GM19043 (cell line): ENCODE measurements at regions not wholly inside any gene's neighbourhood (a gene's known extent, or its start where the extent isn't known, plus 50 kb on each side); places are given as distances from the start of the nearest gene placed in this dataset.

Experiments used
- ATAC-seq: cut with Tn5 transposase; IDR thresholded peaks from one replicate; pipeline ENCODE4 v1.9.1; 2021; ENCODE audit warnings: low read depth; ENCODE audit not compliant: unreplicated experiment

- ATAC-seq = no peak
Measured at GRCh38 chr6:169894377-169894960, 143.0 kb downstream of the ERMARD start.

DNA sequence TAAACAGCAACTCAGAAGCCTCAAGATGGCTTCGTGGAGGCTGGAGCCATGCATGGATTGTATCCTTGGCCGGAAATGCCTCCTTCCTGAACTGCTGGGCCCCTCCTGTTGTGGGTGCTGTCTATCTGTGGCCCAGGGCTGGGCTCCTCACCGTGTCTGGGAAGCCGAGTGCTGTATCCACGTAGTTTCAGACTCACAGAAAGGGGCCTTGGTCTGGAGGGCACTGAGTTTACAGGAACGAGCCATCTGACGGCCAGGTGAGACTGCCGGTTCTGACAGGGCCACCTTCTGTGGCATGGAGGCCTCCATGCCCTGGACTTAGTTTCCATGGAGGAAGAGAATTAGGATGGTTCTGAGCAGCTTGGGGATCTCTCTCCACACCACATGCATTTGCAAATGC, 142.2 kb downstream of the ERMARD start:
- no peak for ATAC-seq

- no peak for ATAC-seq
Measured at GRCh38 chr6:169891846-169892245, 140.4 kb downstream of the ERMARD start.

GRCh38 chr6:169891421-169891820, 140.0 kb downstream of the ERMARD start:
- no peak for ATAC-seq

- no peak for ATAC-seq
Measured at GRCh38 chr6:169890901-169891300, 139.5 kb downstream of the ERMARD start.

- ATAC-seq = no peak
Measured at GRCh38 chr6:169890049-169890448, 138.6 kb downstream of the ERMARD start.

GRCh38 chr6:169887529-169888140, 136.2 kb downstream of the ERMARD start:
- no peak for ATAC-seq

DNA sequence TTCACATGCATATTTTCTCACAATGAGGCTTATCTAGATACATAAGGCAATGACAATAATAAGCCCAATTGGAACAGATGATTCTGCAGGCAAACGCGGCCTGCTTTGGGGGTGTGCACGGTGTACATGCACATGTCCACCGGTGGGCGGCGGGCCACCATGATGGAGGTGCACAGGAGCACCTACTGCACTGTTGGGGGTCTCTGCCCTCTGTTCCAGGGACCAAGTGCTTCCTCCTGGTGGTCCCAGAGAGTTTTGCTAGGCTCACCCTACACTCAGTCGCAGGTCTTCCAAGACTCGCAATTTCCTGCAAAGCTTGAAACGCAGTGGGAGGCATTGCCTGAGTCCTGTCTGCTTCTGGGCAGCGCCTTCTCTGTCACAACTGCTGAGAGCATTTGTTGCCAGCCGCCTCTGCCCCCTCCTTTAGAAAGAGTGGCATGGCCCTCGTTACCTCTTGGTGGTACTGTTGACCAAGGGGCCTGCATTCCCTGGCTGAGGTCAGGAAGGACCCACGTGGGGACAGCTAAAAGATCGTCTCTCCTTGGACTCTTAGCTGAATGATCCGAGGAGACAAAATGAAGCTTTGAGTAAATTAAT, 135.3 kb downstream of the ERMARD start:
- no peak for ATAC-seq

- ATAC-seq = no peak
Measured at GRCh38 chr6:169885831-169886230, 134.4 kb downstream of the ERMARD start.

DNA sequence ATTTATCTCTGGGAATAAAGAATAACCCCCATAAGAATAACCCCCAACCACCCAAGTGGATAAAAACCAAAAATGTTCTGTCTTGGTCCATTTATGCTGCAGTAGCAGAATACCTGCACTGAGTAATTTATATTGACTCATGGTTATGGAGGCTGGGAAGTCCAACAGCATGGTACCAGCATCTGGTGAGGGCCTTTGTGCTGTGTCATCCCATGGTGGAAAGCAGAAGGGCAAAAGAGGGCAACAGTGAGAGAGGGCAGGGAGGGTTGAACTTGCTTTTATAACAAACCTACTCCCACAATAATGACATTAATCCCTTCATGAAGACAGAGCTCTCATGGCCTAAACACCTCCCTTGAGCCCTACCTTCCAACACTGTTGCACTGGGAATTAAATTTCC, 133.7 kb downstream of the ERMARD start:
- ATAC-seq = no peak

- no peak for ATAC-seq
Measured at GRCh38 chr6:169884158-169884557, 132.7 kb downstream of the ERMARD start.

DNA sequence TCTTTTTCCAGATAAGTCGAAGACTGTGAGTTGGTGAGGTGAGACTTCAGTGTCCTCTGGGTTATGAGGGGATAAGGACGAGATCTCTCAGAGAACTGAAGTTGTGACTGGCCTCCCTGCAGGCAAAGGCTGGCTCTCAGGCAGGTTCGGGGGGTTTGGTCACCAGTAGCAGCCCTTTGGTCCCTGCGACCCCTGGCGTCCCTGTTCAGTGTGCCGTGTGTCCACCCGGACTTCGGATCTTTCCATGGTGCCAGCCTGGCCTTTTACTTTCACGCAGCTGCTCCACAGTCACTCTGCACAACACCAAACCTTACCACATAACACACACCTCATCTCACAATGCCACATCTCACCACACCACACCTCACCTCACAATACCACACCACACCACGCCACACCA, 131.9 kb downstream of the ERMARD start:
- no peak for ATAC-seq

GRCh38 chr6:169881976-169882375, 130.6 kb downstream of the ERMARD start:
- no peak for ATAC-seq

DNA sequence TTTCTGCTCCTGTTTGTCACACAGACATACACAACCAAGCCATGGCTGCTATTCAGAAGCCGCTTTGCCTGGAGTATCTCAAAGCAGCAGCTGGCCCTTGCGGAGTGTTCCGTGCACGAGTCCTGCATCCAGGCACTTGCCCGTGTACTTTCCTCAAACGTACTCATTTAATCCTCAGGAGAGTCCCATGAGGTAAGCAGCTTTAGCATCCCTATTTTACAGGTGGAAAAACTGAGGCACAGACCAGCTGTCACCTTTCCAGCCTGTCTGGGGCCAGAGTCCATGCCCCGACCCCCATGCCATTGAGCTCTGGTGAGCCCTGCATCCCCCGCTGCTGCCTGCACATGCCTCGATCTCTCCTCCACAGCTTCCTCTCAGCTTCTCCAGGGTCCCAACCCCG, 130.0 kb downstream of the ERMARD start:
- no peak for ATAC-seq

DNA sequence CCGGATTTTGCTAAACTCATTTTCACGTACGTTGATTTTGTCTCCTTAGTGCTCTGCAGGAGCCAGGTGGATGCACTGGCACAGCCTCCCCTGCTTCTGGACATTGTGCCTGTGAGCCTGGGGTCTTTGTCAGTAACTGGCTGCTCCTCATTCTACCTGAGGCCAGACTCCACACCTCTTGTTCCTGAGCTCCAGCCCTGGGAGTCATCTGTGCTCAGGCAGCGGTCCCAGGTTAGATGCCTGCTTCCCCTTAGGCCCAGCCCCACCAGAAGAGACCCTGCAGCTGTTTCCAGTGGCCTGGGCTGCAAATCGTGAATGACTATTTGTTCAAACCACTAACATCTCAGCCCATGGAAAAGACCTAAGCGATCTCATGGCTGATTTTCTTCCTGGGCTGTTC, 129.1 kb downstream of the ERMARD start:
- ATAC-seq = no peak

GRCh38 chr6:169869301-169869700, 117.9 kb downstream of the ERMARD start:
- ATAC-seq = no peak

DNA sequence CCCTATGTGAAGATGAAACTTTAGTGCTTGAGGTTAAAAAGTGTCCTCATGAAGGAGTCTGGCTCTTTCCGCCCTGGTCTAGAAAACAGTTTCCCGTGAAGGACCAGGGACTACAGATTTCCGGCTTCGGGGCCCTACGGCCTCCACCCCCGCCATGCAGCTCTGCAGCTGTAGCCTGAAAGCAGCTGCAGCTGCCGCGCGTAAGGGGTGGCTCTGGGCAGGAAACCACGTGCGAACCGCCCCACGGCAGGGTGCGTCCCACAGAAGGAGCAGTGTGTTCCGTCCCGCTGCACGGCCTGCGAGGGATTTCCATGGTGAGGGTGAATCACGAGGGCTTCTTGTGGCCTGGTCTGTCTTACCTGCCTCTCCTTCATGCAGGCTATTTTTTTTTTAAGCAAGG, 117.0 kb downstream of the ERMARD start:
- no peak for ATAC-seq

- no peak for ATAC-seq
Measured at GRCh38 chr6:169867751-169868191, 116.3 kb downstream of the ERMARD start.

- no peak for ATAC-seq
Measured at GRCh38 chr6:169866668-169867521, 115.5 kb downstream of the ERMARD start.

DNA sequence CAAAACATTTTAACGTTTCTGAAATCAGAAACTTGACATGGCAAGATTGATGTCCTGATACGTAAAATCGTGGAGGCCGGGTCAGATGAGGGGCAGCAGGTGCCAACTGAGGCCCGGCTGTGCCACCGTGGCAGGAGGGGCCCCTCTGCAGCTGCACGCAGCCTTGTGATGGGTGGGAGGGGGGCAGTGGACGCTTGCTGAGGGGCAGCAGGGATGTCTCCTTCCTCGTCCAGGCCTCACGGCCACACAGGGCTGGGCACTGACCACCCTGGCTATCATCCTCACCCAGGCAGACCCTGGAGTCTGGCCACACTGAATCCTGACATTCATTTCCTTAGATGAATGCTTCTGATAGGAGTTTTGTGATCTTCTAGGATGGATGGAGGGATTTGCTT, 114.7 kb downstream of the ERMARD start:
- no peak for ATAC-seq

DNA sequence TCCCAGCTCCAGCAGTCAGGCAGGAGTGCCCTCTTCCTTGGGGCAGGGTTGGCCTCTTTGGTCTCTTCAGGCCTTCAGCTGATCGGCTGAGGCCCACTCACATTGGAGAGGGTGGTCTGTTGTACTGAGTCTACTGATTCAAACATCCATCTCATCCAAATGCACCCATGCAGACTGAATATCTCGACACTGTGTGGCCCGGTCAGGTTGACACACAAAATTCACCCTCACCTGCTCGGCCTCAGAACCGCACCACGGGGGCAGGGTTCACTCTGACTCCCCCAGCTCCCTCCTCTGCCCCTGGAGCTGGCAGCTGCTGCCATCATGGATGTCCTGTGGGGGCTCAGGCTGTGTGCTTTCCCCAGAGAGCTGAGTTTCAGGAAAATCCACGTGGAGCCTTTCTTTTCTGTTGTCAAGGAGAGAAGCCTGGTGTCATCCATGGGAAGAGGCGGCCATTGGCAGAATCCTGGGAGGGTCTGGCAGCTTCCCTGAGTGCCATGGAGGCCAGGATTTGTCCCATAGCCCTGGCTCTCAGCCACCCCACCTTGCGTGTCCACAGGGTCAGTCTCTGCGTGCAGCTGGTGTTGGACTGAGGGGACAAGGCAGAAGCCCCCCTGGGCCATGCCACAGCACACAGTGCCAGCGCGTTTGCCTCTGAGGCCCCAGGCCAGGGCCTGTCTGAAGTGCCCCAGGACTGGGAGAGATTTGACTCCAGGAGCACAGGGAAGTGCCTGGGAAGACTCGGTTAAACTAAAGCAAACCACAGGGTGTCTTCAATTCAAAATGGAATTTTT, 114.1 kb downstream of the ERMARD start:
- ATAC-seq = no peak
